ENCODE measurements at regions not wholly inside any gene's neighbourhood (a gene's known extent, or its start where the extent isn't known, plus 50 kb on each side); places are given as distances from the start of the nearest gene placed in this dataset.
"Not testable (repeated sequence)": the region's sequence is repeated elsewhere in the genome, so short reads cannot be mapped to it uniquely, and the experiment has no call there.

- H3K27me3 Mint-ChIP-seq (ENCODE audit: low read depth in 3 of 3); H3K4me1 Mint-ChIP-seq; H3K27ac Mint-ChIP-seq; H3K4me3 Mint-ChIP-seq; DNase-seq: not testable (repeated sequence)
- Mint-ChIP-seq H3K36me3 (peaks cover 3 to 18% (median 9%) of the 10 kb centered on the region in 3 donors), H3K9me3 (peaks cover 30 to 89% (median 77%) of the 10 kb centered on the region in 6 donors)
These were observed 4465.5 kb upstream of the OR11H1 start for GRCh38 chr22:11062534-11062933.

- H3K27ac Mint-ChIP-seq; DNase-seq; H3K4me1 Mint-ChIP-seq; H3K4me3 Mint-ChIP-seq; H3K27me3 Mint-ChIP-seq (ENCODE audit: low read depth in 3 of 3): not testable (repeated sequence)
- peaks cover 6 to 22% (median 14%) of the 10 kb centered on the region in 3 donors for H3K36me3 Mint-ChIP-seq
- peaks cover 31 to 90% (median 78%) of the 10 kb centered on the region in 6 donors for H3K9me3 Mint-ChIP-seq
These were observed 4464.8 kb upstream of the OR11H1 start for GRCh38 chr22:11063022-11063685.

GRCh38 chr22:11065210-11065609 is 4462.8 kb upstream of the OR11H1 start:
- not testable (repeated sequence) for H3K4me3 Mint-ChIP-seq; DNase-seq; H3K27me3 Mint-ChIP-seq (ENCODE audit: low read depth in 3 of 3); H3K4me1 Mint-ChIP-seq; H3K27ac Mint-ChIP-seq
- Mint-ChIP-seq H3K9me3 (peaks cover 31 to 81% (median 70%) of the 10 kb centered on the region in 6 donors), H3K36me3 (peaks cover 3 to 25% (median 11%) of the 10 kb centered on the region in 3 donors)

- H3K4me1 Mint-ChIP-seq; H3K27me3 Mint-ChIP-seq (ENCODE audit: low read depth in 3 of 3); H3K4me3 Mint-ChIP-seq; H3K27ac Mint-ChIP-seq; DNase-seq: not testable (repeated sequence)
- Mint-ChIP-seq H3K9me3 (peaks cover 31 to 75% (median 65%) of the 10 kb centered on the region in 6 donors), H3K36me3 (peaks cover 3 to 22% (median 11%) of the 10 kb centered on the region in 3 donors)
These were observed 4462.0 kb upstream of the OR11H1 start for GRCh38 chr22:11065876-11066457.

- peaks cover 3 to 20% (median 11%) of the 10 kb centered on the region in 3 donors for H3K36me3 Mint-ChIP-seq
- no peak for DNase-seq
- H3K27ac Mint-ChIP-seq, result no peak overlapping the region
- H3K9me3 Mint-ChIP-seq, result peaks cover 29 to 70% (median 62%) of the 10 kb centered on the region in 6 donors
- peaks cover 0 to 4% (median 0%) of the 10 kb centered on the region in 3 donors for H3K27me3 Mint-ChIP-seq (ENCODE audit: low read depth in 3 of 3)
- no peak overlapping the region for H3K4me3 Mint-ChIP-seq
- H3K4me1 Mint-ChIP-seq, result no peaks in the 10 kb centered on the region
These were observed 4461.3 kb upstream of the OR11H1 start for GRCh38 chr22:11066458-11067285.

- H3K36me3 Mint-ChIP-seq, result peaks cover 3 to 20% (median 11%) of the 10 kb centered on the region in 3 donors
- not testable (repeated sequence) for H3K4me3 Mint-ChIP-seq
These were observed 4460.6 kb upstream of the OR11H1 start for GRCh38 chr22:11067286-11067871.

GRCh38 chr22:11067937-11068336 is 4460.1 kb upstream of the OR11H1 start:
- not testable (repeated sequence) for H3K4me1 Mint-ChIP-seq; H3K27ac Mint-ChIP-seq; DNase-seq; H3K27me3 Mint-ChIP-seq (ENCODE audit: low read depth in 3 of 3); H3K4me3 Mint-ChIP-seq
- peaks cover 29 to 57% (median 56%) of the 10 kb centered on the region in 6 donors for H3K9me3 Mint-ChIP-seq
- peaks cover 3 to 20% (median 11%) of the 10 kb centered on the region in 3 donors for H3K36me3 Mint-ChIP-seq

More at GRCh38 chr22:11067286-11067871, 4460.6 kb upstream of the OR11H1 start:
- H3K27me3 Mint-ChIP-seq (ENCODE audit: low read depth in 3 of 3); H3K27ac Mint-ChIP-seq; DNase-seq; H3K4me1 Mint-ChIP-seq: not testable (repeated sequence)
- H3K9me3 Mint-ChIP-seq, result peaks cover 29 to 63% (median 59%) of the 10 kb centered on the region in 6 donors

- Mint-ChIP-seq H3K36me3 (peaks cover 3 to 17% (median 11%) of the 10 kb centered on the region in 3 donors), H3K9me3 (peaks cover 29 to 52% (median 51%) of the 10 kb centered on the region in 6 donors)
- H3K4me3 Mint-ChIP-seq; DNase-seq; H3K4me1 Mint-ChIP-seq; H3K27ac Mint-ChIP-seq; H3K27me3 Mint-ChIP-seq (ENCODE audit: low read depth in 3 of 3): not testable (repeated sequence)
These were observed 4459.6 kb upstream of the OR11H1 start for GRCh38 chr22:11068406-11068805.

Data from immature natural killer cell (primary cell).